Activated CD4-positive, alpha-beta T cell treated with anti-CD3 and anti-CD28 coated beads, Interleukin-2, Interleukin-6, amounts not matched to agents 100 ng/mL and 50 ng/mL, durations not matched to agents 16 hours and 8 hours (primary cell): ENCODE measurements at regions not wholly inside any gene's neighbourhood (a gene's known extent, or its start where the extent isn't known, plus 50 kb on each side); places are given as distances from the start of the nearest gene placed in this dataset.

Experiments used
- DNase-seq: peaks from one replicate; pipeline ENCODE4 v3.0.0-alpha.2; 2020

DNA sequence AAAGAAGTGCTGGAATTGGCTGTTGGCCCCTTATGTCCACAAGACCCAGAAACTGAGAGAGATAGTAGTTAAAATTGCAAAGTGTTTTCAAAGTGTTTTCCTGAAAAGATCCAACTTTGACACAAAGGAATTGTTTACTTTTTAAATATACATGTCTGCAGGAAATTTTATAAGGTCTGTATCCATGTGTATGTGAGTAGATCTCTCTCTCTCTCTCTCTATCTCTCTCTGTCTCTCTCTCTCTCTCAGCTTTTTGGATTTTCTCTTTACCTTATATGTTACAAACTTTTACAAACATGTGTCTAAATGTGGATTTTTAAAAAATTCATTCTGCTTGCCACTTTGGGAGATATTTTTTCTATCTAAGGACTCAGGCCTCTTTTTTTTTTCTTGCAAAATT, 358.6 kb downstream of the SIPA1L2 start:
- no peak for DNase-seq

DNA sequence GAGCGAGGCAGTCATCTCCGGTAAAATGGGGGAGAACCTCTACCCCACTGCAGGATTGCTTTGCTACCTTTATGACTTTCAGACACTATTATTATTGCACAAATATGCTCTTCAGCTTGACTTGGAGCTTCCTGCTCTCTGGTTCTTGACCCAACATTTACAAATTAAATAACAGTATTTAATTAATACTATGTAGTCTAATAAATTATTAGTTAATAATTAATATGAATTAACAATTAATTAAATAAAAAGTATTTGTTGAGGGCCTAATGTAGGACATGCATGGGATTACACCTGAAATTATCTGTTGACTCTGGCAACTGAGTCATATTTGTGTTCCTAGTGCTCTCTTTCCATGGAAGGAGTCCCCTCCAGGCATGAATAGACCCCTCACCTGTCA, 359.9 kb downstream of the SIPA1L2 start:
- DNase-seq: no peak

DNA sequence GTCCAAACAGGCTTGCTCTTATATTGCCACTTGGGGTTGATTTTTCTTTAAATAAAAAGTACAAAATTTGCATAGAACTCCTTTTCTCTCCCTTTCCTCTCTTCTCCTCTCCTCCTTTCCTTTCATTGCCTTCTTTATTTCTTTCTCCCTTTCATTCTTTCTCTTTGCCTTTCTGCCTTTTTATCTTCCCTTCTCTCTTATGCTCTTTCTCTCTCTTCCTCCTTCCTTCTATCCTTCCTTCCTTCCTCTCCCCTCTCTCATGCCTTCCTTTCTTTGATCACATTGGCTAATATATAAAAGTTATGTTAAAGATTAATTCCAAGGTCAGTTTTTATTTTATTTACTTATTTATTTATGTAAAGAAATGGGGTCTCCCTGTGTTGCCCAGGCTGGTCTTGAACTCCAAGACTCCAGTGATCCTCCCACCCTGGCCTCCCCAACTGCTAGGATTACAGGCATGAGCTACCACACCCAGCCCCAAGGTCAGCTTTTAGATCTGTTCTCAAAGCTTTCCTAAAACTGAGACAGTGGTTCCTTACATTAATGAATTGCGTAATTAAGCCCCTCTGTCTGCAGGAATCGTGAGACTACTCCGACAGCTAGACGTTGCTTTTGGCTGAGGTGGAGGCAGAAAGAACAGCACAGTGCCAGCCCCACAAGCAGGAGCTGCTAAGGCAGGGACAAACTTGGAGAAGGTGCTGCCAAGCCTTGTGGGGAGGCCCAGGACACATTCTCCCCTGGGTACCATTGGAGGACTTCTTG, 361.9 kb downstream of the SIPA1L2 start:
- DNase-seq: no peak

DNA sequence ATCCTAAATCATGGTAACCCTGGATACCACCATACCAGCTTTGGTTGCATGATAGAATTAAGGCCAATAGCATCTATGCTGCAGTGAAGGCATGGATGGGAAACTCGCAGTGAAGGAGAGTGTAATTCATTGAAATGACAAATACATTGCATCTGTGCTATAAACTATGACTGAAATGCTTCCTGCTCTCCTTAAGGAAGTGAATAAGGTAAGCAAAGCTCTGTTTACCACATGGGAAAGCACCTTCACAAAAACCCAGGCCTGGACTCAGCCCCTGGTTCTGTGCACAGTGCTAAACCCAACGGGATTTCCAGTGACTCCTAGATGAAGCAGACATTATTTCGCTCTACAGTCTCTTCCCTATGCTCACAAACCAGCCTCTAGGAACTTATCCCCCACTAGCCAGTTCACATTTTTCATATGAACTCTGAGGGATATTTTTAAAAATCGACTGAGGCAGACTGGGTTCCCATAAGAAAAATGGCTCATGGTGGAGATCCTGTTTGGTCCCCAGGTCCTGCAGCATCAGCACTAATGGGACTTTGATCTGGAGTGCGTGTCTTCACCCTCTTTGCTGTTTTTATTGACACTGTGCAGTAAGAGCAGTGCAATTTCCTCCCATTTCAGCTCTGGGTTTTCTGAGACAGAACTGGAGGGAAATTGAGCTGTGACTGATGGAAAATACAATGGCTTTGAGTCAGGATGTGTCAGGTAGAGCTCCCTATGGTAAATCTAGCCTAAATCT, 362.7 kb downstream of the SIPA1L2 start:
- DNase-seq: no peak

DNA sequence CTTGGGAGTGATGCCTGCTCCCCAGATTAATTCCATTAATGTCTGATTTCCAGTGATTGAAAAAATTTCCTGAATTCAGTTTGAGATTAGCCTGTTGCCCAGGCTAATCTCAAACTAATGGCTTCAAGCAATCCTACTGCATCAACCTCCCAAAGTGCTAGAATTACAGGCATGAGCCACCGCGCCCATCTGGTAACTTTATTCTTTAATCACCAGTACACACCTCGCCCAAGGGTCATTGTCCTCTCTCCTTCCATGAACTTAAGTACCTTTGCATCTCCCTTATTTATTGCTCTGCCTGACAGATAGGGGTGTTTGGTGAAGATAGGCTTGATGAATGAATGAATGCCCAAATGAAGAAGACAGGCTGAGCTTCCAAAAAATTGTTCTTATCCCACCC, 366.5 kb downstream of the SIPA1L2 start:
- no peak for DNase-seq

DNA sequence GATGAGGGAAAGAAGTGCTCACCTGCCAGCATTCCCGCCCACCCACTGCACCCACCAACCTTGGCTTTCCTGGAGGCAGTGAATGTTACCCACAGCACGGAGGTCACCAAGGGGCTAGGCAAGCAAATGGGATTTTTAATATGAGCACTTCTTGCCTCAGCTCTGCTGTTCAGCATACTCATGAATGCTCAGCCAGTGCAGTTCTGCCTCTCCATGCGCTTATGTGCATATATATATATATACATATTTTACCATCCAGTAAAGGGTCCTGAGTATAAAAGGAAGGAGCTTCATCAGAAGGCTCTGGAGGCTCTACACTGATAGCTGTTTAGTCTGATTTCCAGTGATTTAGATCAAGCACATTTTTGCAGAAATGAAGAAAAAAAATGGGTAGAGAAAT, 366.9 kb downstream of the SIPA1L2 start:
- no peak for DNase-seq

DNA sequence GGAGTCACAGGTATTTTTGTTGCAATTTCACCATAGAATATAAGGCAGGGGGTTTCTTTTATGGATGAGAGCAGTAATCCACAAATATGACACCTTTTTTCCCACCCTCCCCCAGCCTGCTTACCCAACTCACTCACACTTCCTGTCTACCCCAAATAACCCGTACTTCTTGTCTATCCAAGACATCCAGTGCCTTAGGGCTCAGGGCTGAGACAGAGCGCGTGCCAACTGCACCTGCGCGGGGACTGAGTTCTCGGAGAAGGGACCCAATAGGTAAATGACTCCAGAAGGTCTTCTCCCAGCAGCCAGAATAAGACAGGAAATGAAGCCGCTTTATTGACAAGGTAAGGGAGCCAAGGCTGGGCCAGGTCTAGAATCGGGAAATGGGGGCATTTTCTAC, 369.1 kb downstream of the SIPA1L2 start:
- no peak for DNase-seq

DNA sequence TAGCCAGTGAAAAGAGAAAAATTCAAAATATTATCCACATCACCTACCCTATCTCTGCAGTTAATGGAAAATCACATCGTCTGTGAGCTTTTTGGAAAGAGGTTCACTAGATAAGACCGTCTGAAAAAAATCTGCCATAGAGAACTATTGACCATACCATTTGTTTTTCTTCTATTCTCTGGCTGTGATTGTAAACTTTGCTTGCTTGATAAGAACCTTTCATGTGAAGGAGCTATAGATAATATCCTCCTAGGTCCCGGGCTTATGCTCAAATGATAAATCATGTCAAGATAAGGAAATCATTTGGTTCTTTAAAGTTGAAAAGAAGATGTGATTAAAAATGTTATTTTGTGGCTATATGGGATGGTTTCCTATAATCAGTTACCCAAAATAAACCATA, 369.9 kb downstream of the SIPA1L2 start:
- DNase-seq: no peak

DNA sequence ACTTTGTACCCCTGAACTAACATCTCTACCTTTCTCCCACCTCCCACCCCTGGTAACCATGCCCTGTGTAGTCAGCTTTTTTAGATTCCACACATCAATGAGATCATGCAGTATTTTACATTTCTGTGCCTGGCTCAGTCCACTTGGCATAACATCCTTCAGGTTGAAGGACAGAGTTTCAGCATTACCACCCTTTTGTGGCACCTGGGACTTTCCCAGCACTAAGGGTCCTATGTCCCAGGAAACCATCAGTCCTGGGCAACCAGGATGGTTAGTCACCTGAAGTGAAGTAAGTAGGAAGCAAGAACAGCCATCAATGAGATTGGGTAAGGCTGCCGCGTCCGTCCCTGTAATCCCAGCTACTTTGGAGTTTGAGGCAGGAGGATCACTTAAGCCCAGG, 370.6 kb downstream of the SIPA1L2 start:
- DNase-seq: no peak

DNA sequence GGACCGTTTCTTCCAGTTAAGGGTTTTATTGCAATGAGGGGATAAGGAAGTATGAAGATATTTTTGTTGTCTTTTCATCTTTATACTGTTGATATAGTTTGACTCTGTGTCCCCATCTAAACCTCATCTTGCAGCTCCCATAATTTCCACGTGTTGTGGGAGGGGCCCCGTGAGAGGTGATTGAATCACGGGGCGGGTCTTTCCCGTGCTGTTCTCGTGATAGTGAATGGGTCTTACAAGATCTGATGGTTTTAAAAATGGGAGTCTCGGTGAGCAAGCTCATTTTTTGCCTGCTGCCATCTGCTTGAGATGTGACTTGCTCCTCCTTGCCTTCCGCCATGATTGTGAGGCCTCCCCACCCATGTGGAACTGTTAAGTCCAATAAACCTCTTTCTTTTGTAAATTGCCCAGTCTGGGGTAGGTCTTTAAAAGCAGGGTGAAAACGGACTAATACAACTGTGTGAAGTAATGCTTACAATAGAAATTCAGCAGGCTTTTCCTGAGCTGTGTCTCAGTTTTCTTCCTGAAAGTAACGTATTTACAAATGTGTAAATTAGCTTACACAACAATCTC, 377.3 kb downstream of the SIPA1L2 start:
- DNase-seq: no peak

DNA sequence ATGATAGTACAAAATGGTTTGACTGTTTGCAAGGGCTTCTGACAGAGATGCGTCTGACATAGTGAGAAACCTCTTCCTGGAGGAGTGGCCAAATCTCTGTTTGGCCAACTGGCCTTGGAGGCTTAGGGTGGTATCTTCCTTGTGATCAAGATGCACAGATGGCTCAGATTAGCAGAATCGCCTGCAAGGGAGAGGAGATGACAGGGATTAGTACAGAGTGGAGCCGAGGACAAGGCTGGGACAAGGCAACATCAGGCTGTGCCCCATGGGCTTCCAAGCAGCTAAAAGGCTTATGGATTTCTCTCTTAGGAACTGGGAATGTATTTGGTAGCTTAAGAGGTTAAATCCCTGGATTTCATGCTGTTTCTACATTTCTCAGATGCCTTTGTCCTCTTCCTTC, 379.1 kb downstream of the SIPA1L2 start:
- no peak for DNase-seq

DNA sequence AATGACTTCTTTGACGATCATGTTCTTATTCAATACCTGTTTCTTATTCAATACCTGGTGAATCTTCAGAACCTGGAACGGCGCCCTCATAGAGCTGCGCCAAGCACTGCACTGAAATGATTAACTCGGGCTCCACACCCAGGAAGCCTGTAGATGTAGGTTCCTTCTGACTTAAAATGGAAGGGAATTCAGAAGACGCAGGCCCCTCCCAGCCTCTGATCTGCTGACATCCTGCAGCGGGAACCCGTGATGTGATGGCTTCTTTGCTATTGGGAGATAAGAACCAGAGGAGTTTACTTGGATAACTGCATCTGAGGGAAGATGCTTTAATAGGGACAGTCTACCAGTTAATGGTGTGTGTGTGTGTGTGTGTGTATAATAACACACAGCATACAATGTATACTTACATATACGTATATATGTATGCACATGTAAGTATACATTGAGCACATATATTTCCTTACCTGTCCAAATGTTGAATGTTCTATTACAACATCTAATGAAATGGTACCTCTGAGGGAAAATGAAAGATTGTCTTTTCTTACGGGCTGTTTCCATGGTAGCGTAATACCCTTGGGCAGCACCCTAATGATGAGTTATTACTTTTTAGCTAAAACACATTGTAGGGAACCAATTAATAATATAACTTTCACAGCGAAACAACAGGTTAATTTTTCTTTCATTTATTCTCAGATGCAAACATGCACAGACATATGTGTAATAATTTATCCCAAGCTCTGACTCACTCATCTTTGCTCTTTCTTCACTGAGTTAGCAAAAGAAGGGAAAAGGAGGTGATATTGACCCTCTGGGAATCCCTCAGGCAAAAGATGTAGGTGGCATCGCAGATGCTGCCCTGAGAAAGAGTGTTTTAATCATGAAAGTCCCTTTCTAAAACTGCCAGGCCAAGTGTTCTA, 379.8 kb downstream of the SIPA1L2 start:
- DNase-seq: no peak

DNA sequence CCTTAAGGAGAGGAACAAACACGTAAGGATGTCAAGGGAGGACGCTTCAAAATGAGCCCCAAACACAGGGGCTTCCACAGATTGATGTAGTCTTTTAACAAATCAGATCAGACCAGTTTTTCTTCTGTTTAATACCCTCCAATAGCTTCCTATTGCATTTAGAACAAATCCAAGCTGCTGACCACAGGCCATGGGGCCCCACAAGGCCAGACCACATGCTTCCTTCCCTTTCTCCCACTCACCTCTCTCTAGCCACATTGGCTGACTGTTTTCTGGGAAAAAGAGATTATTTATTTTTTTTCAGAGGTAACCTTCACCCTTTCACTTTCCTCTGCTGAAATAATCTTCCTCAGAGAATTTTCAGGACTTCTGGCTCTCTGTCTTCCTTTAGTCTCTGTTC, 380.6 kb downstream of the SIPA1L2 start:
- DNase-seq: no peak

DNA sequence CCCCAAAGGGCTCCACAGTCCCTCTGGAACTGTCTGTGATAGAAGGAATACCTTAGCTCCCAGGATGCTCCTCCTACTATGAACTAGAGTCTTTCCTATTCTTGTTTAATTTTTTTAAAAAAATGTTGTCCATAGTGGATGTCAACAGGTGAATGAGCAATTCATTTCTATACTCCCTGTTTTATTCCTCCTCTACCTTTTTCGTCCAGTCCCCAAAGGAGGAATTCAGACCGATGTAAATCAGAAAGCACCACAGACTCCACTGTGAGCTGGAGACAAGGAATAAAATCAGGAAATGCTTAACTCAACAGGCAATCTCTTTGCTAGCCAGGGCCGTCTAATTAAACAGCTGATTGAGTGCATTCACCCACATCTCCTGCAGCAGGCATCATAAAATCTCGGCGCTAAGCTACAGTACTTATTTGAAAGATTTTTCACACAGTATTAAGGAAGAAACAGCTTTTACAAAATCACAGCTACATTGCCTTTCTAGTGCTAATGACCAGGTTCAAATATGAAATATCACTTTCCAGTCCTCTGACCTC, 381.6 kb downstream of the SIPA1L2 start:
- DNase-seq: no peak

DNA sequence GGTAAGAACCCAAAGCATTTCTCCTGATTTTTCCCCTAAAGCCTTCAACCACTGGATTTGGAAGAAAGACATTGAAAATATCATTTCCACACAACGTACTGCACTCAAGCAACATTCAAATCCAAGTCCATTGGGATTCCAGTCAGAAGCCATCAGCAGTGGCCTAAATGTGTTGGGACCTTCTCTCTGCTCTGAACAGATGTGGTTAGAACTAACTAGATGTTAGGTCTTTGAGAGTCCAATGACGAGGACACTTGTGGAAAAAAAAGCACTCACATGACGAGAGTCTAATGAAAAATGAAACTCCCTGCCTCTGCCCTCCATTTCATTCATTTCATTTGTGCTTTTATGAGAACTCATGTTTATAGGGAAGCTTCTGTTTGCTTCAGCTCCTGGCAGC, 382.3 kb downstream of the SIPA1L2 start:
- no peak for DNase-seq

DNA sequence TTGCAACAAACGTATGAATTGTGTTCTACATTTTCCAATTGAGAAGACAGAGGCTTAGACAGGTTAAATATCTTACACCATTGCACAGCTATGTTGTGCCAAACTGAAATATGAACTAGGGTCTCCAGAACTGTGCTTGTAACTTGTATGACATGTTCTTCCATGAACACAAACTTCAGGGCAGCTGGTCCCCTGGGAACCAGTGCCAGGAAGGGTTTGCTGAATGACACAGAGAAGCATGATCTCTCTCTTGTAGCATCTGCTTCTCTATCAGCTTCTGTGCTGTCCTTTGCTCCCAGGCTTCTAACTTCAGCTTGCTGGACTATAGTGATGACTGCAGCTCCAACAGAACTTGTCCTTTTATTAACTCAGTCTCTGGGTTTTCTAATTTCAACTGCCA, 385.5 kb downstream of the SIPA1L2 start:
- no peak for DNase-seq

DNA sequence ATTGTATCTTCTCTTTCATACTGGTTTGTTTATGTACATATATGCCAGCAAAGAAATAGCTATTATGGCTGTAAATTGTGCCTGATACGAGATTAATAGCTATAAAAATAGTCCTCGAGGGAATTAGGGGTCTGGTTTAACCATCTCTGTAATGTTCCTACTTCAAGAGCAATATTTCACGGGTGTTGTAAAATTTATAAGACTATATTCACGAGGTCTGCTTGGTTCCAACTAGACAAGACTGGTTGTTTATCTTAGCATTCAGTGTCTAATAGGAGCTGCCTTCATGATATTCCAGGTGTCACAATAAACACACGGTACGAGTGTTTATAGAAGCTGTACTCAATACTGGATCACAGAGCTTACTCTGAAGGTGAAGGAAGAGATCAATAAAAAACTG, 389.9 kb downstream of the SIPA1L2 start:
- DNase-seq: no peak

DNA sequence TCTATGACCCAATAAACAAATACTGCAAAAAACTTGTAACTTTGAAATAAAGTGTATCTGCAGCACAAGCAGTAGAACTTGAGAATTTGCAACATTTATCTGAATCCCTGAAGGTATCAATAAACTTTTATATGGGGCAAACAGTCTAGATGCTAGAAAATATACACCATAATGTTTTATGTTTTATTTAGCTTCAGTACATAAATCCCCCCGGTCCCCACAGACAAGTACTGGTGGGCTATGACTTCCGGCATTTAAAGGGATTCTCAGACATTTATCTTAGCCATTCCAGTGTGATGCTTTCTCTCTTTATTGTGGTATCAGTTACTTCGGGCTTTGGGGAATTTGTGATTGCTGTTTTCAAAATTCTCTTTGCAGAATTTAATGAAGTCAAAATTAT, 390.4 kb downstream of the SIPA1L2 start:
- DNase-seq: no peak

DNA sequence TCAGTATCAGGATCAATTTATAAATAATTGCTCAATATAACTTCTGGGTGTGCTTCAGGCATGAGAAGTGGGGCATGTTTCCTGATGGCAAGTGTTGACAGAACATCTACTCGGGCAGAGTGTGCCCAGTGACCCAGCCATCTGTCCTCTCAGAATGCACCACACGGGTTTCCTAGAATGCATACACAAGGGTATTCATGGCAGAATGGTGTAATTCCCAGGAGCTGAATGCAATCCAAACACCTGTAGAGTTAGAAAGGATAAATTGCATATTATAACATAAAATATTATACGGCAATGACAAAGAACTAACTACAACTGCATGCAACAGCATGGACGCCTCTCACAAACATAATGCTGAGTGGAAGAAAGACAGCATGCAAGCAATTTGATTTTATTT, 391.9 kb downstream of the SIPA1L2 start:
- DNase-seq: no peak

DNA sequence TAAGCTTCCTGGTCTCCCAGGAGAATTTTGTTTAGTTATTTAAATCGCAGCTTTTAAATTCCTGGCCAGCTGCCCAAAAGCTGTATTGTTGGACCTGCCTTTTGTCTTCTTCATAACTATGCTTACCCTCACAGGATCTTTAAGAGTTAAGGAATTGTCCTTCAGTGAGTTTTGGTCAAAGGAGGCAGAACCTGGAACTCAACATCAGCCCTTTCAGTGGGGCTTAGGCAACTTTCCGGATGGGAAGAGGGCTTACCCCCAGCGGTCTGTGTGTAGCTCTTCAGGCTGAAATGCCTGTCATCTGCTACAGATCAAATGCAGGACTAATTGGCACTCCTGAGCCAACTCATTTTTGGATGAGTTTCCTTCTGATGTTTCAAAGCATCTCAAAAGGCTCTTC, 402.6 kb downstream of the SIPA1L2 start:
- DNase-seq: no peak

DNA sequence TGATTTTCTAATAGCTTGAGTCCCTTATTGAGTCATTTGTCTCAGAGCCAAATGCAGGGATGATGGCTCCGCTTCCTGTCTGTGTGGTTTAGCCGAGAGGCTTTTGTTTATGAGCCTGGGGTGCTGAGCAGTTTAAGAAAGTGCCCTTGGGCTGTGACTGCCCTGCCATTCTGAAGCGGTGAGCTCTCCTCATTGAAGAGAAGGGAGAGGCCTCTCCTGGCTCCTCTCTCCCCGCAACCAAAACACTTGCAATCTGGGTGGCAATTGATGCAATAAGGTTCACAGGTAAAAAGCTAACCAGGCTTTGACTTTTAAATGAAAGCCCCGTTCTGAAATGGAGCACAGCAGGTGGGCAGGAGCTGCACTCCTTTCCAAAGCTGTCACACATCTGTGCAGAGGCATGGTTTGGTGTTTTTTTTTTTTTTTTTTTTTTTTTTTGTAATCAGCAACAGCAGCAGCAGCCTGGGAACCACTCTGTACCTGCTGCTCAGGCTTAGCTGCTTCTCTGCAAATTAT, 403.7 kb downstream of the SIPA1L2 start:
- DNase-seq: peak; percentile 67

DNA sequence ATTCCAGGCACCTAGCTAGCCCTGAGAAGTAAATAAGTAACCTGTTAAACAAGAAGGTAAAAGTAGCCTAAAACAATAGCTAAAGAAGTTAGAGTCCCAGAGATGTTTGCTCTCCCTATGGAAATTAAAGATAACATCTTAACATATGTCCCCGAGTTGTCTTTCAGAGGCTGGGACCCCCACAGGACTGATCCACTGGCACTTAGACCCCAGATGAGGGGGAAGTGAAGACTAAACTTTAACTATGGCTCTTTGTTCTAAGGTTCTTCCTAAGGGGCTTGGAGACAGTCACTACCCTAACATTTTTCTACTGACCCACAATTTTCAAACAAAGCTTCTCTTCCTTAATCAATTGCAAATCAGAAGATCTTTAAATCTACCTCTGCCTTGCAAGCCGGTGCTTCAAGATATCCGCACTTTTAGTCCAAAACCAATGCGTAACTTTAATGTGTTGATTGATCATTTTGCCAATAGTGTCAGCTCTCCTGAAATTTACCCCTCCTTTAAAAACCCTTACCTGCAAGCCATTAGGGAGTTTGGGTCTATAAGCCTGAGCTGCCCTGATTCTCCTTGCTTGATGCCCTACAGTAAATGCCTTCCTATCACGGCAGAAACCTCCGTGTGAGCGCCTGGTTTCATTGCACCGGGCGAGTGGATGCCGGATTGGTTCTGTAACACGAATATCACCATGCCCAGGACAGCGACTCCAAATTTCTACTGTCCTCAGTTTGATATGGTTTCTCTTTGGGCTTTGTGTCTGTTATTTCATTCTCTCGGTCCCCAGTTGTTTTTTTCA, 404.4 kb downstream of the SIPA1L2 start:
- no peak for DNase-seq
